Stimulated activated effector memory CD8-positive, alpha-beta T cell treated with anti-CD3 and anti-CD28 coated beads, Interleukin-12 subunit alpha, Interleukin-12 subunit beta, amount 100 ng/mL, for 72 hours (primary cell): ENCODE measurements at regions not wholly inside any gene's neighbourhood (a gene's known extent, or its start where the extent isn't known, plus 50 kb on each side); places are given as distances from the start of the nearest gene placed in this dataset.
"Not testable (repeated sequence)": the region's sequence is repeated elsewhere in the genome, so short reads cannot be mapped to it uniquely, and the experiment has no call there.

Source experiments
- ATAC-seq: fragments of 150-1000 bp; cut with Tn5 transposase; 2 replicates; pipeline ENCODE4 v1.10.0; 2021
- DNase-seq, 2 donors: peaks; one replicate each; pipeline ENCODE4 v3.0.0; 2021 to 2022; ENCODE audit warnings: low spot score in 2 of 2
- H3K27ac Mint-ChIP-seq: one replicate; pipeline ENCODE4 v1.8.0; 2022; ENCODE audit warnings: mild to moderate bottlenecking, mixed read lengths
- H3K36me3 Mint-ChIP-seq: one replicate; pipeline ENCODE4 v1.8.0; 2022; ENCODE audit warnings: mild to moderate bottlenecking, mixed read lengths
- H3K4me1 Mint-ChIP-seq: one replicate; pipeline ENCODE4 v1.8.0; 2022; ENCODE audit warnings: mixed read lengths
- H3K4me3 Mint-ChIP-seq: one replicate; pipeline ENCODE4 v1.8.0; 2022; ENCODE audit warnings: mild to moderate bottlenecking, mixed read lengths
- H3K9me3 Mint-ChIP-seq: one replicate; pipeline ENCODE4 v1.8.0; 2022; ENCODE audit warnings: mixed read lengths

DNA sequence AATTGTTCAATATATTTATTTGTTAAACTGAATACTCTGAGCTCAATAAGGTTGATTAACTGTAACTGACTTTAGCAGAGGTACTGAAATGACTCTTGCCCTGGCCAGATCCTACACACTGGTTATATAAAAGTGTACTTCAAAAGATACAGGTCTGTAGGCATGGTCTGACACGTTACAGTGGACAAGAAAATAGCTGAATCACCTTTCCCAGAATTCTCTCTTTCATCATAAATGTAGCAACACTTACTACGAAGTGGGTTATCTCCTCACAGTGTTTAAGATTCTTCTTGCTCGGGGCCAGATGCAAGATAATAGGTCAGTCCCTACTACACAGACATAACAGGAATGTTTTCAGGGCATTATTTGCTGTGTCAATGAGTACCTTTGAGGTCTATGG lies 107.0 kb upstream of the ZC3H15 start:
- Mint-ChIP-seq H3K36me3 (no peaks in the 10 kb centered on the region), H3K4me3 (no peak overlapping the region), H3K9me3 (peaks cover 12% of the 10 kb centered on the region), H3K4me1 (no peaks in the 10 kb centered on the region), H3K27ac (no peak overlapping the region)
- ATAC-seq = no peak
- DNase-seq = no peak

DNA sequence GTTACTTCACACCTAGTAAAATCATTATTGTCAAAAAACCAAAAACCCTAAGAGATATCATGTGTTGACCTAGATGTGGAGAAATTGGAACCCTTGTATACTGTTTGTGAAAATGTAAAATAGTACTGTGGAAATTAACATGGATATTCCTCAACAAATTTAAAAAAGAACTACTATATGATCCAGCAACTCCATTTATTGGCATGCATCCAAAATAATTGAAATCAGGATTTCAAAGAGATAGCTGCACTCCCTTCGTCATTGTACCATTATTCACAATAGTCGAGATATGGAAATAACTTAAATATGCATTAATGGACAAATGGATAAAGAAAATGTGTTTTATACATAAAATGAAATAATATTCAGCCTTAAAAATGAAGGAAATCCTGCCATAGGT lies 105.3 kb upstream of the ZC3H15 start:
- Mint-ChIP-seq H3K36me3 (no peaks in the 10 kb centered on the region), H3K4me1 (no peaks in the 10 kb centered on the region), H3K9me3 (peaks cover 12% of the 10 kb centered on the region), H3K4me3 (no peak overlapping the region), H3K27ac (no peak overlapping the region)
- DNase-seq (no peak), ATAC-seq (no peak)

DNA sequence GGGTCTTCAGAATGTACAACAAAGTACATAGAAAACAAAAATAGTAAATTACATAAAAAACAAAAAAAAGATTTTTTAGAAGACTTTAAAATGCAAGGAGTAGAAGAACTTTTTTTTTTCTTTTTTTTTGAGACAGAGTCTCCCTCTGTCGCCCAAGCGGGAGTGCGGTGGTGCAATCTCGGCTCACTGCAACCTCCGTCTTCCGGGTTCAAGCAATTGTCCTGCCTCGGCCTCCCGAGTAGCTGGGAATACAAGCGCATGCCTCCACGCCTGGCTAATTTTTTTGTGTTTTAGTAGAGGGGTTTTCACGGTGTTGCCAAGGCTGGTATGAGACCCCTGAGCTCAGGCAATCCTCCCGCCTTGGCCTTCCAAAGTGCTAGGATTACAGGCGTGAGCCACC lies 104.5 kb upstream of the ZC3H15 start:
- DNase-seq (no peak), ATAC-seq (no peak)
- H3K4me1 Mint-ChIP-seq = no peaks in the 10 kb centered on the region
- no peaks in the 10 kb centered on the region for H3K36me3 Mint-ChIP-seq
- H3K4me3 Mint-ChIP-seq = no peak overlapping the region
- peaks cover 13% of the 10 kb centered on the region for H3K9me3 Mint-ChIP-seq
- H3K27ac Mint-ChIP-seq = no peak overlapping the region

DNA sequence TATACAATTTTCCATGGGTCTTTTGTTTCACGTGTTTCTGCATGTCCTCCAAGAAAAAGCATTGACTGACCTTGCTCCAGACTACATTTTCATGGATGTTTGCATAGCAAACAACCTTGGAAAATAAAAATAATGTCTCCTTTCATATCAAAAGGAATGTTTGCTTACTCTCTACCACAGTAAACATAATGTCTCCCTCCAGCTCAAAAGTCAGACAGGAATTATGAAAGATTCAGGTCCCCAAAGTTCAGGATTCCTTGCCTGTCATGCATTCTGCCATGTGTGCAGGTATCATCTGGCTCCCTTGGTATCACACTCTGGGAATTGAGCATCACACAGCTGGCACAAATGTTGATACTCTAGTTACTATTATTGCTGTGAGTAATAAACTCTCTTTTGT lies 103.1 kb upstream of the ZC3H15 start:
- Mint-ChIP-seq H3K4me3 (no peak overlapping the region), H3K27ac (no peak overlapping the region), H3K9me3 (peaks cover 14% of the 10 kb centered on the region), H3K36me3 (no peaks in the 10 kb centered on the region), H3K4me1 (no peaks in the 10 kb centered on the region)
- DNase-seq = no peak
- ATAC-seq = no peak

DNA sequence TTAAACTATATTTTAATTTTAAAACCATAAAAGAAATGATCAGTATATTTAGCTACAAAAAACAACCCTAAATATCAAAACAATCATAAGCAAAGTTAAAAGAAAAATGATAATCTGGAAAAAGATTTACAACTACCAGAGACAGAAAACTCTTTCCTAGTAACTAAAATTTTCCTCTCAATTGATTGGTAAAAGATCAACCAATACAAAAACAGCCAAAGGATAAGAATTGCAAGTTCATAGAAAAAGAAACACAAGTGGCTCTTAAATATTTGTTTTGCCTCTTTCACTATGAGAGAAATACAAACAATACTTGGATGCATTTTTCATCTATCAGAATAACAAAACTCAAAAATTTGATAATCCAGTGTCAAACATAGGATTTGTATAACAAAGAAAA lies 101.8 kb upstream of the ZC3H15 start:
- Mint-ChIP-seq H3K4me3 (no peak overlapping the region), H3K9me3 (peaks cover 18% of the 10 kb centered on the region), H3K36me3 (no peaks in the 10 kb centered on the region), H3K4me1 (no peaks in the 10 kb centered on the region), H3K27ac (no peak overlapping the region)
- ATAC-seq (no peak), DNase-seq (no peak)

DNA sequence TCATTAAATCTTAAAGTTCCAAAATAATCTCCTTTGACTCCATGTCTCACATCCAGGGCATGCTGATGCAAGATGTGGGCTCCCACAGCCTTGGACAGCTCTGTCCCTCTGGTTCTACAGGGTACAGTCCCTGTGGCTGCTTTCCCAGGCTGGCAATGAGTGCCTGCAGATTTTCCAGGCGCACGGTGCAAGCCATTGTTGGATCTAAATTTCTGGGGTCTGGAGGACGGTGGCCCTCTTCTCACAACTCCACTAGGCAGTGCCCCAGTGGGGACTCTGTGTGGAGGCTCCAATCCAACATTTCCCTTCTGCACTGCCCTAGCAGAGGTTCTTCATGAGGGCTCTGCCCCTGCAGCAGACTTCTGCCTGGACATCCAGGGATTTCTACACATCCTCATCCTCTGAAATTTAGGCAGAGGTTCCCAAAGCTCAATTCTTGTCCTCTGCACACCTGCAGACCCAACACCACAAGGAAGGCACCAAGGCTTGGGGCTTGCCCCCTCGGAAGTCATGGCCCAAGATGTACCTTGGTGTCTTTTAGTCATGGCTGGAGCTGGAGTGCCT lies 100.3 kb upstream of the ZC3H15 start:
- DNase-seq, H3K27ac Mint-ChIP-seq, H3K4me1 Mint-ChIP-seq, H3K4me3 Mint-ChIP-seq, H3K36me3 Mint-ChIP-seq, ATAC-seq: not testable (repeated sequence)
- H3K9me3 Mint-ChIP-seq = peaks cover 28% of the 10 kb centered on the region

DNA sequence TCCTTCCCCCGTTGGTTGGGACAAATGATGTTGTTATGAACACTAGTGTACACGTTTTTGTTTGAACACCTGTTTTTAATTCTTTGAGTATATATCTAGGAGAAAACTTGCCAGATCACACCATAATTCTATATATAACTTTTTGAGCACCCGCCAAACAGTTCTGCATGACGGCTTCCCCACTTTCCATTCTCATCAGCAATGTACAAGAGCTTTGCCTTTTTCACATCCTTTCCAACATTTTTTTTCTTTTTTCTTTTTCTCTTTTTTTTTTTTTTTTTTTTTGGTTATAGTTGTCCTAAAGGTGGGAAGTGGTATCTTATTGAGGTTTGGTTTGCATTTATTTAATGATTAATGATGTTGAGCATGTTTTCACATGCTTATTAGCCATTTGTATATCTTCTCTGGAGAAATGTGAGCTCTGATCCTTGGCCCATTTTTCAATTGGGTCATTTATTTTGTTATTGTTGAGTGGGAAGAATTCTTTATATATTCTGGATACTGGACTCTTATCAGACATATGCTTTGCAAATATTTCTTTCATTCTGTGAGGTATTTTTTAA lies 86.9 kb upstream of the ZC3H15 start:
- H3K4me3 Mint-ChIP-seq = no peak overlapping the region
- ATAC-seq = no peak
- no peaks in the 10 kb centered on the region for H3K4me1 Mint-ChIP-seq
- no peak overlapping the region for H3K27ac Mint-ChIP-seq
- no peak for DNase-seq
- peaks cover 12% of the 10 kb centered on the region for H3K9me3 Mint-ChIP-seq
- no peaks in the 10 kb centered on the region for H3K36me3 Mint-ChIP-seq

DNA sequence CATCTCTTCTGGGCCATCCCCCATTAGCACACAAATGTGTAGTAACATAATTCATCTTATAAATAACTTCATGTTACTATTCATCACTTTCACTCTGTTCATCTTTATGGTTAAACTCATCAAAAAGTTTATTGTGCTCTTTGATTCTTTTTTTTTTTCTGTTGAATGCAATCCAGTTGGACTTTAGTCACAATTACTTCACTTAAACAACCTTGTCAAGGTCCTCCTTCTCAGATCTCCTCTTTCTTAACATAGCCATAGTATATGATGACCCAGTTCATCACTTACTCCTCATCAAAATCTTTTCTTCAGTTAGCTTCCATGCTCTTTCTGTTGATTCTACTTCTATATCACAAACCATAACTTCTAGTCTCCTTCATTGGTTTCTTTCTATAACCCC lies 80.2 kb upstream of the ZC3H15 start:
- H3K36me3 Mint-ChIP-seq = no peaks in the 10 kb centered on the region
- no peak overlapping the region for H3K27ac Mint-ChIP-seq
- no peaks in the 10 kb centered on the region for H3K4me1 Mint-ChIP-seq
- no peak overlapping the region for H3K4me3 Mint-ChIP-seq
- DNase-seq (no peak), ATAC-seq (no peak)
- H3K9me3 Mint-ChIP-seq = peaks cover 7% of the 10 kb centered on the region

DNA sequence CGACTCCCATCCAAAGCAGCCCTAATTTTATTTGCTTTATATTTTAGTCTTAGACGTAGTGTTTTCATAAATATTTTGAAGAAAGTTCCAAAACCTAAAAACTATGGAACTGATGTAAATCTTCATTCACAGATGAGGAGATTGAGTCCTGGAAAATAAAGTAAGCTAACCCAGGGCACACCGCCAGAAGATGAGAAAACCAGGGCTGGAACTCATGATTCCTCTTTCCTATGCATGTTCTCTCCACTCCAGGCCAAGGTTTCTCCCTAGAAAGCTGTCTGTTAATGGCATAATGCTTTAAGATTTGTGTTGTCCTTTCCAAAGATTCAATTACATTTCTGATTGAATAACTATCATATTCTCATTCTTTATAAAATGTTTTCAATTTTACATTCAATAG lies 78.4 kb upstream of the ZC3H15 start:
- Mint-ChIP-seq H3K4me3 (no peak overlapping the region), H3K4me1 (no peaks in the 10 kb centered on the region), H3K9me3 (peaks cover 9% of the 10 kb centered on the region), H3K36me3 (no peaks in the 10 kb centered on the region), H3K27ac (no peak overlapping the region)
- DNase-seq = no peak
- no peak for ATAC-seq

DNA sequence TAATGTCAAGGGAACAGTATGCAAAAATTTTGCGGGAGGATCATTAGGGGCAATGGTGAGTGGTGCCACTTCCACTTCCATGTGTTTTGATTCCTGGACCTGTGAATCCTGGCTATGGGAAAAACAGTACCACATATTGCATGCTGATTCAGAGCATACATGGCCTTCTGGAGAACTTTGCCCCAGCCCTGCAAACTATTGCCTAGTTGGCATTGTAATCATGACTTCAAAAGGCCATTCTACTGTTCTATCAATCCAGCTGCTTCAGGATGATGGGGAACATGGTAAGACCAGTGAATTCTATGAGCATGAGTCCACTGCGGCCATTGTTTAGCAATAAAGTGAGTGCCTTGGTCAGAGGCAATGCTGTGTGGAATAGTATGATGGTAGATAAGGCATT lies 75.3 kb upstream of the ZC3H15 start:
- DNase-seq (no peak), ATAC-seq (no peak)
- H3K36me3 Mint-ChIP-seq = no peaks in the 10 kb centered on the region
- H3K9me3 Mint-ChIP-seq = peaks cover 5% of the 10 kb centered on the region
- no peak overlapping the region for H3K27ac Mint-ChIP-seq
- H3K4me3 Mint-ChIP-seq = no peak overlapping the region
- H3K4me1 Mint-ChIP-seq = no peaks in the 10 kb centered on the region

DNA sequence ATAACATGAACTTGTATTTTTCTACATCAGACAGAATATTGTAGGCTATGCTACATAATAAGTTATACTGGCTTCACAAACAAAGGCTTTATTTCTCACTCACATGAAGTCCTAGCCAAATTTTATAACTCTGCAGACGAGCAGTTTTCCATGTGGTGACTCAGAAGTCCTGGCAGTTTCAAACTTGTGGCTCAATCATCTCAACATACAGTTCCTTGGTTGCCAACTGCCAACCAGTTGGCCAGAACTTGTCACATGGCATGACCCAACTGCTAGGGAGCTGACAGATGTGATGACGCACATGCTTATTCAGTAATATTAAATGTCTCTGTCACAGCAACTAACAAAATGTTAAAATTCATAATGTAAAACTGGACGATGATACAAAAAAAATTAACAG lies 63.8 kb upstream of the ZC3H15 start:
- H3K27ac Mint-ChIP-seq = no peak overlapping the region
- ATAC-seq = no peak
- no peaks in the 10 kb centered on the region for H3K9me3 Mint-ChIP-seq
- peaks cover 6% of the 10 kb centered on the region for H3K4me1 Mint-ChIP-seq
- no peak overlapping the region for H3K4me3 Mint-ChIP-seq
- DNase-seq = no peak
- H3K36me3 Mint-ChIP-seq = no peaks in the 10 kb centered on the region

DNA sequence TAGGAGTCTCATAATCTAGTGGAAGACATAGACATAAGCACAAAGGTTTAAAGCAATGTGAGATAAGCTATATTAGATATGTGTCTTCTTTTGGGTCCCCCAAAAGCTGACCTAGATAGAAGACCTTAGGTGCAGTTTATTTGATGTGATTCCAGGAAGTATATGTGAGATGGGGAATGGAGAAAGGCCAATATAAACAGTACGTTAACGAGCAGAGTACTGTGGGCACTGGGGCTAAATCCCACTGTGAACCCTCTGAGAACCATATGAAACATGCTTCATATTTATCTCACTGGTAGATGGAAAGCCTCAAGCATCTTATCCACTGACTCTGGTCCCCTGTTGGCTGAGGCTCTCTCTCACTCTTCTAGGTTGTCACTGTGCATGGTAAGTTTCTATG lies 62.6 kb upstream of the ZC3H15 start:
- Mint-ChIP-seq H3K27ac (no peak overlapping the region), H3K36me3 (no peaks in the 10 kb centered on the region), H3K4me3 (no peak overlapping the region), H3K9me3 (no peaks in the 10 kb centered on the region), H3K4me1 (peaks cover 6% of the 10 kb centered on the region)
- DNase-seq (no peak), ATAC-seq (no peak)

DNA sequence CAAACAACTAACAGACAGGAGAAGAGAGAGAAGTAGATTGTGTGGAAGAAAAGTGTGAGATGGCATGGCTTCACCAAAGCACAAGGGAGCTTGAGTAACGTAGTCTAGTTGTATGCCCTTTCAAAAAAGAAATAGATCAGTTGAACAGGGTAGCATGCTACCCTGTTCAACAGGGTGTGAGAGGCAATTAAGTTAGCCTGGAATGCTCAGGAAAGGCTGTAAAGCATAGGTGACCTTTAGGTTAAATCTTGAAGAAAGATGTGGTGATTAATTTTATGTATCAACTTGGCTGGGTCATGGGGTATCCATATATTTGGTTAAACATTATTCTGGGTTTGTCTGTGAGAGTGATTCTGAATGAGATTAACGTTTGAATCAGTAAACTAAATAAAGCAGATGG lies 61.8 kb upstream of the ZC3H15 start:
- H3K4me3 Mint-ChIP-seq = no peak overlapping the region
- no peaks in the 10 kb centered on the region for H3K9me3 Mint-ChIP-seq
- no peak overlapping the region for H3K27ac Mint-ChIP-seq

DNA sequence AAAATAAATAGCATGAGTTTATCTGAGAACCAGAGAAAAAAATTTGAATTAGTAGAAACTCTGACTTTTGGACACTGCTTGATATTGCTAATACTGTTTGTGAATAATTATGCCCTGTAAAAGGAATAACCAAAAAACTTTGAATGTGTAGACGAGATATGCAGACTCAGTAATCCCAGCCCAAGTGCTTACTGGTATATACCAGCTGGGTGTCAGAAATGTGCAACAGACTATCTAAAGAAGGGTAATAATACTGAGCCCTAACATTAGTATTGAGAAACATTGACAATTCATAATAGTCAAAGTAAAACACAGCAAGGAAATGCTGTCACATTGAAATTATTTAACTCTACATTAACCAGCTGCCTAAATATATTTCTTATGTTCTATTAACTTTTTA lies 60.5 kb upstream of the ZC3H15 start:
- Mint-ChIP-seq H3K4me1 (peaks cover 6% of the 10 kb centered on the region), H3K36me3 (no peaks in the 10 kb centered on the region), H3K9me3 (no peaks in the 10 kb centered on the region), H3K4me3 (no peak overlapping the region), H3K27ac (no peak overlapping the region)
- ATAC-seq = no peak
- no peak for DNase-seq

More for the DNA sequence above, 61.8 kb upstream of the ZC3H15 start:
- Mint-ChIP-seq H3K36me3 (no peaks in the 10 kb centered on the region), H3K4me1 (peaks cover 6% of the 10 kb centered on the region)
- DNase-seq (no peak), ATAC-seq (no peak)

DNA sequence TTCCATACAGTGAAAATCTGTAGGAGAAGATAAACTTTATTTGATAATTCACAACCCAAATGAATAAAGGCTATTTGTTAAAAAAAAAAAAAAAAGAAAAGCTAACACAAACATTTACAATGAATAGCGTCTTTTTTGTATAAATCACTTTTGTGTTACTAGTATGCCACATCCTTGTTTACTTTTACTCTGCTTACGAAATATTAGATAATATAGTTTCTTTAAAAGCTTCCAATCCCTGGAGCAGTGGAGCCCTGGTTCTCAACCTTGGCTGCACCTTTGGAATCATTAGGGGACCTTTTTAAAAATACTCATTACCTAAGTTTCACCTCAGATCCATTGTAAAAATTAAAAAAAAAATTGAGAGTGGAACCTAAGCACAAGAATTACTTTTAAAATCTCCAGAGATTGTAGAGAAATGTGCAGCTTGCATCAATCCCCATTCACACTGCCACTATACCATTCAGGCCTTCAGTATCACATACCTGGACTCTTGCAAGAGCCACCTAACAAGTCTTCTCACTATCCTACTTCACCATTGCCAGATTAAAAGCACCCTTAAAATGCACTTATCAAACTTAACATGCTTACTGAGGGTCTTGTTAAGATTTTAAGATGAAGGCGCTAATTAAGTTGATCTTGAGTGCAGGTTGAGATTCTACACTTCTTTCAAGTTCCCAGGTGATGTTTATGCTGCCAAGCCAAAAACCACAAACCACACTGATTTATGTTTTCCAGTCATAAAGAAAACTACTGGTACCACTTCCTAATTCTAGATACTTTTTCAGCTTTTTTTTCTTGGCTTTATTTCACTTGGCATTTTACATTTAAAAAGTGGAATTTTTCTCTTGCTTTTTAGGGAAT lies 59.7 kb upstream of the ZC3H15 start:
- Mint-ChIP-seq H3K9me3 (no peaks in the 10 kb centered on the region), H3K4me3 (no peak overlapping the region), H3K27ac (no peak overlapping the region), H3K4me1 (peaks cover 6% of the 10 kb centered on the region), H3K36me3 (no peaks in the 10 kb centered on the region)
- DNase-seq (no peak), ATAC-seq (no peak)

DNA sequence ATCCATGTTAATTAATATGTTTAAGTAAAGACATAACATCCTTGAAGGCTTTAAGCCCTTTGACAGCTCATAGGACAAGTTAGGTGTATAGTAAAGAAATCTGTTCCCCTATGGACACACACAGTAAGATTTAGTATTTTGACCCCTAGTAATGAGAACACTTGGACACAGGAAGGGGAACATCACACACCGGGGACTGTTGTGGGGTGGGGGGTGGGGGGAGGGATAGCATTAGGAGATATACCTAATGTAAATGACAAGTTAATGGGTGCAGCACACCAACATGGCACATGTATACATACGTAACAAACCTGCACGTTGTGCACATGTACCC lies 59.1 kb upstream of the ZC3H15 start:
- ATAC-seq, H3K9me3 Mint-ChIP-seq, H3K4me3 Mint-ChIP-seq, H3K27ac Mint-ChIP-seq, H3K36me3 Mint-ChIP-seq, DNase-seq, H3K4me1 Mint-ChIP-seq: not testable (repeated sequence)
